ENCODE measurements at regions not wholly inside any gene's neighbourhood (a gene's known extent, or its start where the extent isn't known, plus 50 kb on each side); places are given as distances from the start of the nearest gene placed in this dataset.

- TF ChIP-seq, protein P1, sequence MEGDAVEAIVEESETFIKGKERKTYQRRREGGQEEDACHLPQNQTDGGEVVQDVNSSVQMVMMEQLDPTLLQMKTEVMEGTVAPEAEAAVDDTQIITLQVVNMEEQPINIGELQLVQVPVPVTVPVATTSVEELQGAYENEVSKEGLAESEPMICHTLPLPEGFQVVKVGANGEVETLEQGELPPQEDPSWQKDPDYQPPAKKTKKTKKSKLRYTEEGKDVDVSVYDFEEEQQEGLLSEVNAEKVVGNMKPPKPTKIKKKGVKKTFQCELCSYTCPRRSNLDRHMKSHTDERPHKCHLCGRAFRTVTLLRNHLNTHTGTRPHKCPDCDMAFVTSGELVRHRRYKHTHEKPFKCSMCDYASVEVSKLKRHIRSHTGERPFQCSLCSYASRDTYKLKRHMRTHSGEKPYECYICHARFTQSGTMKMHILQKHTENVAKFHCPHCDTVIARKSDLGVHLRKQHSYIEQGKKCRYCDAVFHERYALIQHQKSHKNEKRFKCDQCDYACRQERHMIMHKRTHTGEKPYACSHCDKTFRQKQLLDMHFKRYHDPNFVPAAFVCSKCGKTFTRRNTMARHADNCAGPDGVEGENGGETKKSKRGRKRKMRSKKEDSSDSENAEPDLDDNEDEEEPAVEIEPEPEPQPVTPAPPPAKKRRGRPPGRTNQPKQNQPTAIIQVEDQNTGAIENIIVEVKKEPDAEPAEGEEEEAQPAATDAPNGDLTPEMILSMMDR (IDR thresholded peaks at IDR 0.05; ENCODE audit: extremely low read depth, insufficient read depth, missing control alignments): no peak
- in situ Hi-C loops (cut with MboI; ENCODE audit: low pct_unique_long_range_greater_than_20kb, low sequenced_read_pairs, unreplicated experiment): no loop called here
- no peak for DNase-seq (ENCODE audit: low spot score)
Observed at GRCh38 chr7:84811362-84811761, 375.5 kb downstream of the SEMA3D start.

DNA sequence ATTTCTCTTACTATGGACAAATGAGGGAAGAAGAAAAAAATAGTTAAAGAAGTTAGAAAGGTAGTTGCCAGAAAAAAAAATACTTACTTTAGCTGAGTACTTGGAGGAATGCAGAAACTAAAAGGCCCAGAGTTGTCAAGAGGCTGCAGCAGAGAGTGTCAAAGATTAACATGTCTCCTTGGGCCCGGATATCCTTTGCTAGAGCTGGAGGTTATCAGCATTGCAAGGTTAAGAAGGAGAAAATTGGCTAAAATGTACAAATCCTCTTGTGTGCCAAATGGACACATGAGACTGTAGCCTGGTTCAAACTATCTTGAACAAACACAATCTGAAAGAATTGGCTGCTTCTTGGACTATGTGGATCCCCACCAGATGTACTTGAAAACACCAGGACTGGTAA lies 377.0 kb downstream of the SEMA3D start:
- in situ Hi-C loops (cut with MboI; ENCODE audit: low pct_unique_long_range_greater_than_20kb, low sequenced_read_pairs, unreplicated experiment): no loop called here
- TF ChIP-seq, protein P1 (IDR thresholded peaks at IDR 0.05; ENCODE audit: extremely low read depth, insufficient read depth, missing control alignments): no peak
- DNase-seq (ENCODE audit: low spot score): no peak

DNA sequence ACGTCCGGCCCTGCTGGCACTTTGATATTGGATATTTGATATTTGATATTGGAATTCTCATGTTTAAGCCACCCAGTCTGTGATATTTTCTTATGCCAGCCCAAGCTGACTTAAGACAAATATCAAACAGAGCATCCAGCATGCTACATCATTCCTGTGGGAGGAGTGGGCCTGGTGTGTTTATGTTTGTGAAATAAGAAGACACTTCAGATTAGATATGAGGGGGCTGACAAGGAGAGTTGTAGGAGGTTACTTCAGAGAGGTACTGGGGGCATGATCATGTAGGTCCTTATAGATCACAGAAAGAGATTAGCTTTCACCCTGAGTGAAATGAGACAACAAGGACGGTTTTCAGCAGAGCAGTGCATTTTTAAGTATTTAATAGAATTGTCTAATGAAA lies 382.9 kb downstream of the SEMA3D start:
- no peak for DNase-seq (ENCODE audit: low spot score)
- in situ Hi-C loops (cut with MboI; ENCODE audit: low pct_unique_long_range_greater_than_20kb, low sequenced_read_pairs, unreplicated experiment): no loop called here
- TF ChIP-seq, protein P1 (IDR thresholded peaks at IDR 0.05; ENCODE audit: extremely low read depth, insufficient read depth, missing control alignments): no peak

- DNase-seq (ENCODE audit: low spot score): no peak
- TF ChIP-seq, protein P1 (IDR thresholded peaks at IDR 0.05; ENCODE audit: extremely low read depth, insufficient read depth, missing control alignments): no peak
- in situ Hi-C loops (cut with MboI; ENCODE audit: low pct_unique_long_range_greater_than_20kb, low sequenced_read_pairs, unreplicated experiment): no loop called here
Observed at GRCh38 chr7:84801396-84801795, 385.5 kb downstream of the SEMA3D start.

DNA sequence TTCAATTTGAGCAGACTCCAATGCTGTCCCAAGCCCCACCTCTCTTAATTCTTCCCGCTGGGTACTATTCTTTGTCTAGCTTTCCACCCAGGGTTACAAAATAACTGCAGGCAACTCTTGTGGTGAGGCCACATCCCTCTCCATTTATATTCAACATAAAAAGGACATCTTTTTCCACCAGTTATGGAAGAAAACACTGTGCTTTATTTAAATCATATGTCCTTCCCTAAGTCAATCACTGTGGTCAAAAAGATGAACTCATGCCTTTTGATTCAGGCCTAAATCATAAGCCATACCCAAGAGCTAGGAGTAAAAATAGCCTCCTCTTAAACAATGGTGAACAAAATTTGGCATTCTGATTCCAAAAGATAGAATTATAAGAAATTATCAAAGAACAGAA lies 386.0 kb downstream of the SEMA3D start:
- no peak for DNase-seq (ENCODE audit: low spot score)
- TF ChIP-seq, protein P1 (IDR thresholded peaks at IDR 0.05; ENCODE audit: extremely low read depth, insufficient read depth, missing control alignments): no peak

DNA sequence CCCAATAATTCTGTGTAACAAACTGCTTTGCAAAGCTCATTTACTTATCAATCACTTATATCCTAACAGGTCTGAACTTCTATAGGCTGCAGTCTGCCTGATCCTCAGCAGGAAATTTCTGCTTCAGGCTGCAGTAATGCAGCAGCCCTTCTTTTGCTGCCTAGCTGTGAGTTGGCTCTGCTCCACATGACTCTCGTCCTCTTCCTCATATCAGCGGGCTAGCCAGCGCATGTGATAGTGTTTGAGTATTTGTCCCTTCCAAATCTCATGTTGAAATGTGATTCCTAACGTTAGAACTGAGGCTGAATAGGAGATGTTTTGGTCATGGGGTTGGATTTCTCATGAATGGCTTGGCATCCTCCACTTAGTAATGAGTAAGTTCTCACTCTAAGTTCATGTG lies 387.8 kb downstream of the SEMA3D start:
- TF ChIP-seq, protein P1 (IDR thresholded peaks at IDR 0.05; ENCODE audit: extremely low read depth, insufficient read depth, missing control alignments): no peak
- no peak for DNase-seq (ENCODE audit: low spot score)
- in situ Hi-C loops (cut with MboI; ENCODE audit: low pct_unique_long_range_greater_than_20kb, low sequenced_read_pairs, unreplicated experiment): no loop called here

More for the DNA sequence above, 386.0 kb downstream of the SEMA3D start:
- in situ Hi-C loops (cut with MboI; ENCODE audit: low pct_unique_long_range_greater_than_20kb, low sequenced_read_pairs, unreplicated experiment): no loop called here

All from GM13977 (cell line).